GM12873 (cell line): ENCODE measurements at regions not wholly inside any gene's neighbourhood (a gene's known extent, or its start where the extent isn't known, plus 50 kb on each side); places are given as distances from the start of the nearest gene placed in this dataset.

ENCODE experiments used
- CTCF ChIP-seq: IDR thresholded peaks from 2 replicates; pipeline ENCODE4 v1.5.1; 2012; ENCODE audit warnings: low read depth, mild to moderate bottlenecking, moderate library complexity, low read length, control low read depth; ENCODE audit not compliant: insufficient read depth; ENCODE audit errors: missing control alignments

GRCh38 chr4:59671037-59671436, 1529.1 kb upstream of the ADGRL3 start:
- TF ChIP-seq CTCF: no peak

- no peak for TF ChIP-seq CTCF
These were observed 1523.7 kb upstream of the ADGRL3 start for GRCh38 chr4:59676389-59676788.

DNA sequence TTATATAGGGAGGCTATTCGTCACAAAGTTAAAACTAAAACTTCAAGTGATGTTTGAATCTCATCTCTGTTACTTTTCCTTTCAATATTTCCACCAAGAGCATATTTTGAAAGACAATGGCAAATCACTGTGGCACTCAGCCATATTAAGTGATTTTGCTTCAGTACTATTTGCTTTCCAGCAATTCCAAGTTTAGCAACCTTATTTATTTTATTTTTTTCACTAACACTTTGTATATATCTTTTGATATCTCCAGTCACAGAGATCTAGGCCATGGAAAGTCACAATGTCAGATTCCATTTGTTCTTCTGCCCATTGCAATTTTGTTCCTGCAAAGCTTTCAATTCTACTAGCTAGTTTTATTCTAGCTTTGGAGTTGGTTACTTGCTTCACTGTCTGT, 1514.5 kb upstream of the ADGRL3 start:
- no peak for TF ChIP-seq CTCF

DNA sequence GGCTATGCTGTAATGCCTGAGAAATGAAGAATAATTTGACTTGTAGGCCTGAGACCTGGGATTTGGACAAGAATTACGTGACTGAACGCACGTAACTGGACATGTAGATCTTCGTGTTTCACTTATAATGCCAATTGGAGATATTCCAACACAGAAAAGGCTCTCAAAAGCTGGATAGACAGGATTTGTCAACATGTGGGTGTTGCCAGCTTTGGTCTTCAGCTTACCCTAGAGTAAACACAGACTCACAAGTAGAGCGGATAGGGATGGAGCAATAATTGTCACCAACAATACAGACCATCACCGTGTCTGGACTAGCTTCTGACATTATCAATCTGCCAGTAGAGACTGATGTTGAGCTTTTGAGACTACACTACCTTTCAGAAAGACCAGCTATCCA, 1511.0 kb upstream of the ADGRL3 start:
- no peak for TF ChIP-seq CTCF

GRCh38 chr4:59695355-59696053, 1504.6 kb upstream of the ADGRL3 start:
- no peak for TF ChIP-seq CTCF

GRCh38 chr4:59698041-59698440, 1502.1 kb upstream of the ADGRL3 start:
- TF ChIP-seq CTCF: no peak

GRCh38 chr4:59700651-59701050, 1499.5 kb upstream of the ADGRL3 start:
- no peak for TF ChIP-seq CTCF
